ENCODE measurements at regions not wholly inside any gene's neighbourhood (a gene's known extent, or its start where the extent isn't known, plus 50 kb on each side); places are given as distances from the start of the nearest gene placed in this dataset.
"Not testable (repeated sequence)": the region's sequence is repeated elsewhere in the genome, so short reads cannot be mapped to it uniquely, and the experiment has no call there.

GRCh38 chr7:125445836-125446235, 516.2 kb upstream of the POT1 start:
- DNase-seq: no peak

GRCh38 chr7:125444864-125445263, 515.2 kb upstream of the POT1 start:
- DNase-seq: no peak

- no peak for DNase-seq
Measured at GRCh38 chr7:125436220-125436619, 506.6 kb upstream of the POT1 start.

- no peak for DNase-seq
Measured at GRCh38 chr7:125431349-125431748, 501.7 kb upstream of the POT1 start.

GRCh38 chr7:125430013-125430412, 500.4 kb upstream of the POT1 start:
- DNase-seq: no peak

- peak; percentile 21 to 39 for DNase-seq
Measured at GRCh38 chr7:125427676-125428075, 498.1 kb upstream of the POT1 start.

GRCh38 chr7:125425506-125425905, 495.9 kb upstream of the POT1 start:
- no peak for DNase-seq

GRCh38 chr7:125424721-125425120, 495.1 kb upstream of the POT1 start:
- no peak for DNase-seq

DNA sequence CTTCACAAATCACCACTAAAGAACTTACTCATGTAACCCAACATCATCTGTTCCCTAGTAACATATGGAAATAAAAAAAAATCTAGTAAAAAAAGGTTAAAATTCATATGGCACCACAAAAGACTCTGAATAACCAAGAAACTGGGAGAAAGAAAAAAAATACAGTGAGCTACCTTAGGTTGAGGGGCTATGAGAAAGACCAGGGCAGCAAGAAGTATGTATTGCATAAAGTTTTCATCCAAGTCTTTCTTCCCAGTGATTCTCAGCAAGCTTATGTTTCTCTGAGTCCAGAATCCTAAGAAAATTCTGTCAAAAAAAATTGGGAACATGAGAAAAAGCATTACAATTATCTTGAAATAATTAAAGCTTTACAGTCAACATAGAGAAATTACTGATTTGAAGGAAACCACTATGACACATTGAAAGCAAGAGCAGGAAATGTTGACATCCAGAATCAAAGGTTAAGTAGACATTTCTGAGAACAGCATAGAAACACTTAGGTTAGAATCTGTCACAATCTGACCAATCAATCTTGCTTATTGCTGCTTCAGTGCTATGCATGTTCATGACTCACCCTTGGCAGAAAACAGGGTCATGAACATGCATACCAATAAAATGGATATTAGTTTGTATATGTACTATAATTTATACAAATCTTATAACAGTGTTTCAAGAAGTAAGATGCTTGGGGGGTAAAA, 494.0 kb upstream of the POT1 start:
- no peak for DNase-seq

- not testable (repeated sequence) for DNase-seq
Measured at GRCh38 chr7:125421407-125421806, 491.8 kb upstream of the POT1 start.

GRCh38 chr7:125412890-125413665, 483.5 kb upstream of the POT1 start:
- DNase-seq: no peak

DNA sequence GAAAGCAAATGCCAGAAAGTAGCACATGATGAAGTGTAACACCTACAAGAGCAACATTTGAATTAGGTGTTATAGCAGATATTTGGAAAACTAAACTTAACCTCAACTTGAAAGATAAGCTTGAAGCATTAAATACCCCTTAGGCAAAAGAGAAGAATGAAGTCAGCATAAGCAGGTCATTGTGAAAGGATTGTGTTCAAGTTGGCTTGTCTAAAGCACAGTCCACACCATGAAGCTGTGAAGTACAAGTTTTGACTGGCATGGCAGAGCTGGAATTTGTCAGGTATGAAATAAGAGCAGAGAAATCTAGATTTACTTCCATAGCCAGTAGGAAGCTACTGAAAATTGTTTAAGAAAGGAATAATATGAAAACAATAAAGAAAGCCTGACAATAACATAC, 480.3 kb upstream of the POT1 start:
- DNase-seq: no peak

- DNase-seq: no peak
Measured at GRCh38 chr7:125406111-125406510, 476.5 kb upstream of the POT1 start.

DNA sequence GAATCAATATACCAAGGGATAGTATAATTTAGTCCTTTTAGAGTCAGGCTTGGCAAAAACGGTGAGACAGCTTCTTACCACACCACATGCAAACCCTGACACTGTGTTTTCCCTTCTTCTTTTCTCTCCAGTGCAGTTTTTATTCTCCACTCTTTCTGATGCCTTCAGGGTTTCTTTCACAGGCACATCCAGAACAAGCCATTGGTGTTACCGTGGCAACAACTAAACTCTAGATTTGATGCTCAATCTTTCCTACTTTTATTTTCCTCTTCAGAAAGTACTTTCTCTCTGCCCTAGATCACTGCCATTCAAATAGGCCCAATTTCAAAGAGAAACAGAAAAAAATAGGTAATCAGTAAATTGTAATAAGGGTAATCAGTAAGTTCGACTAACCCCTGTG, 469.8 kb upstream of the POT1 start:
- DNase-seq: no peak

DNA sequence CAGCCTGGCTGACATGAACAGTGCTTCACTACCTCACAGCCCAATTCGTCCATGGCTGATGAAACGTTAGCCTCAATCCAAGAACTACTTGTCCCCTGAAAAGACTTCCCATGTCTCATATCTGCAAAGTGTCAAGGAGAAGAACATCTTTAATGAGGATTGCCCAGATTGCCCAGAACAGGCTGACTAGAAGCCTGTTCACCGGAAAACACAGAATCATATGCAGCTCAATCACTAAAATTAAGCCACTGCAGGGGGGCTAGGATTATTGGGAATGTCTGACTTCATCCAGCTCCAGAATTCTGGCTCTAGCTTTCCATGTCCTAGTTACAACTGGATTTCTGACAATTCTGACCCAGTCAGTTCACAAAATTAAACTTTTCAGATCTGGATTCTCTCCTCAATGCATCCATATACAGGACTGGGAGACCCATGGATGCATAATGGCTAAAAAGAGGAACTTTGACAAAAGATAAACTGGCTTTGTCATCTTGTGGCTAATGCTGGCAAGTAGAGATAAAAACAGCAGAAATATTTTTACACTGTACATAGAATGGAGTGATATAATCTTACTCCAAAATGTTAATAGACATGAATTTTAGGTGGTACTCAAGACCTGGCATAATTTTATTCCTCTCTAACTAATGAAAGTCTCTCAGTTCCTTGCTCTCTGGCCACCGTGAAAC, 467.0 kb upstream of the POT1 start:
- no peak for DNase-seq

DNA sequence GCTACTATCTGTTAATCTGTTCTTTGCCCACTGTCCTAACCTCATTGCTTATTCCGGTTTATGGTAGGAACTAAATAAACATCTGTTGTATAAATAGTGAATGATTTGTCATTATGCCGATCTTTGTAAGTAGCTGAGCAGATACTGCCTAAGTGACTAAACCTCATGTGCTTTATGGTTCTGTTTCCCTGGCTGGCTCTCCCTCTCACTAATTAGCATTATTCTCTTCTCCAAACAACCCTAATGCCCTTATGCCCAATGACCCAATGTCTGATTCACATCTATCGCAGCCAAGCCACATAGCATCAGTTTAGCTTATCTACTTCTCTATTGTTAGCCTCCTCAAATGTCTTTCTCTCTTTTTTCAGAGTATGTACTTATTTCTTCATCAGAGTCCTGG, 462.3 kb upstream of the POT1 start:
- DNase-seq: no peak

GRCh38 chr7:125390981-125391380, 461.4 kb upstream of the POT1 start:
- no peak for DNase-seq

- no peak for DNase-seq
Measured at GRCh38 chr7:125386211-125386610, 456.6 kb upstream of the POT1 start.

DNA sequence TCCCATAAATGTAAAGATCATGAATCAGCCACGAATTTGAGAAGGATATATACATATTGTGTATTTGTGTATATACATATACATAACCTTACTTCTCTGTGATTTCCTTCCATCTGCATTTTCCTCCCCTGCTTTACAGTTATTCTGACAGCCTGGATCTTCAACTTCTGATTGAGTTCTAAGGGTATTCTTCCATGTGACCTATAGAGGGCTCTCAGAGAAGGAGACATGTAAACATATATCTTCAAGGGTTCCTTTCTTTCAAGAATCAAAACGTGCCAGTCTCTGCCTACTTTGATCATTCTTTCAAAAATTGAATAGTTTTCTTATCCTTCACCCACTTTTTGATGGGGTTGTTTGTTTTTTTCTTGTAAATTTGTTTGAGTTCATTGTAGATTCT, 453.7 kb upstream of the POT1 start:
- no peak for DNase-seq

- no peak for DNase-seq
Measured at GRCh38 chr7:125382401-125382800, 452.8 kb upstream of the POT1 start.

DNA sequence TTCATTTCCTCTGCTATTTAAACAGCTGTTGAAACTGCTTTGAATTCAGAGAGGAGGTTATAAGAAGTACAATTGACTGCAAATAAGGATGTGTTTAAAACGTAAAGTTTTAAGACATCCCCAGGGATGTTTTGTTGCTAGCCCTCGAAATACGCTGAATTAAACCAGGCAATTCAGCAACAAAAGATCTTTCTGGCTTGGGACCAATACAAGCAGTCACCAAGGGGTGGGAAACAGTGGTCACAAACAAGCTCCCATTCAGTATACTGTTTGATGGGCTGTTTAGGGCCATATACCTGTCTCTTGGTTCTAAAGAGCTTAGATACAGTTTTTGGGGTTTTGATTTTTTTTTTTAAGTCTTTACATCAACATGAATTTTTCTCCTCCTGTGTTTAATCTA, 446.3 kb upstream of the POT1 start:
- peak; percentile 90 to 91 for DNase-seq

DNA sequence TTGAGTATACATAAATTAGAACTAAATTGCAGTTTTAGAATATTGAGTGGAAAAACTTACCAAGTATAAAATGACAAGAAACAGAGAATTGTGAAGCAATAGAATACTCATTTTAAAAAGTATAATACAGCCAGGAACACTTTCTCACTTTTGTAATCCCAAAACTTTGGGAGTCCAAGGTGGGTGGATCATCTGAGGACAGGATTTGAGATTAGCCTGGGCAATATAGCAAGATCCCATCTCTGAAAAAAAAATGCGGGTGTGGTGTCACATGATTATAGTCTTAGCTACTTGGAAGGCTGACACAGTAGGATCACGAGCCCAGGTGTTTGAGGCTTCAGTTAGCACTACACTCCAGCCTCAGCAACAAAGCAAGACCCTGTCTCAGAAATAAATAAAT, 440.9 kb upstream of the POT1 start:
- DNase-seq: no peak

DNA sequence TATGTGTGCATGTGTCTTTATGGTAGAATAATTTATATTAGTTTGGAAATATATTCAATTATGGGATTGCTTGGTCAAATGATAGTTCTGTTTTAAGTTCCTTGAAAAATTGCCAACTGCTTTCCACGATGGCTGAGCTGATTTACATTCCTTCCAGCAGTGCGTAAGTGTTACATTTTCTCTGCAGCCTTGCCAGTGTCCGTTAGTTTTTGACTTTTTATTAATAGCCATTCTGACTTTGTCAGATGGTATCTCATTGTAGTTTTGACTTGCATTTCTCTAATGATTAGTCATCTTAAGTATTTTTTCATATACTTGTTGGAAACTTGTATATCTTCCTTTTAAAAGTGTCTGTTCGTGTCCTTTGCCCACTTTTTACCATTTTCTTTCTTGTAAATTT, 434.2 kb upstream of the POT1 start:
- DNase-seq: no peak

DNA sequence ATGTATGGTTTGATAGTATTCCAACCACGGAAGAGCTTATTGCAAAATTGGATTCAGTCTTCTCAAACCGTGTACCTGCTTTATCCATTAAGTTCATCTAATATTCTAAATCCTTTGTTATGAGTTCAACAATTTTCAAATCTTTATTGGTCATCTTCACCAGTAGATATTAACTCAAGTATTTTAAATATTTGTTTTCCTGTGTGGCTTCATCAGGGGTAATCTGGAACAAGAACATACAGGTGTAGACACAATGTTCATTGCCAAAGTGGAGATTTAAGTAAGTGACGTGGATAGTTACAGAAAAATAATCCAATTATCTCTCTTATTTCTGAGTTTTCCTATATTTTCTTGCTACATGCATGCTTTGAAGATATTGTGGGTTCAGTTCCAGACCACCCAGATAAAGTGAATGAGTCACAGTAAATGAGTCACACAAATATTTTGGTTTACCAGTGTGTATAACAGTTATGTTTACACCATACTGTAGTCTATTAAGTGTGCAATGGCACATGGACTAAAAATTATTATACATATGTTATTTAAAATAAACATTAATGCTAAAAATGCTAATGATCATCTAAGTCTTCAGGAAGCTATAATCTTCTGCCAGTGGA, 429.0 kb upstream of the POT1 start:
- DNase-seq: no peak

Measured in NCI-H1930 (cell line).